Hepatocyte (in vitro differentiated cells): ENCODE measurements at regions not wholly inside any gene's neighbourhood (a gene's known extent, or its start where the extent isn't known, plus 50 kb on each side); places are given as distances from the start of the nearest gene placed in this dataset.
"Not testable (repeated sequence)": the region's sequence is repeated elsewhere in the genome, so short reads cannot be mapped to it uniquely, and the experiment has no call there.

Experiments
- EZH2 ChIP-seq: fragments of 200-600 bp; sonication (generic); IDR thresholded peaks from 2 replicates; pipeline ENCODE4 v1.6.1; 2016; ENCODE audit warnings: antibody characterized with exemption, mild to moderate bottlenecking, borderline replicate concordance
- TF ChIP-seq, protein P1 (sequence below): fragments of 200-600 bp; sonication (generic); IDR thresholded peaks from 2 replicates; pipeline ENCODE4 v1.5.1; 2016; ENCODE audit warnings: antibody characterized with exemption, mild to moderate bottlenecking; ENCODE audit not compliant: poor library complexity

DNA sequence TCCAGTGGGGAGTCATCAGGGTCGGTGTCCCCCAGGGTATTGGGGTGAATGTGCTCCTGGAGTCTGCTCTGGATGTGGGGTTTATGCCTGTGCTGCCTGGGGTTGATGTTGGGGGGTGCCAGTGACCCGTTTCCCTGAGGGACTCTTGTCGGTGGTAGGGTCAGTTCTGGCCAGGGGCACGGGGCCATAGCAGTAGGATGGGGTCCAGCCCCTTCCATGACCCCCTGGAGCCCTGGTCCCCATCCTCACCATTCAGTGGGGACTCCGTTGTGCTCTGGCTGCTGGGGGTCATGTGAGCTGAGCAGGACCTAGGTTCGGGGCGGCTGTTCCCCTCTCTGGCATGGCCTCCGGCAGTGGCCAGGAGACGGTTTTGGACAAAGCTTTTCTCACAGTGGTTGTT, 530.8 kb downstream of the GOLGA6L6 start:
- TF ChIP-seq, protein P1, sequence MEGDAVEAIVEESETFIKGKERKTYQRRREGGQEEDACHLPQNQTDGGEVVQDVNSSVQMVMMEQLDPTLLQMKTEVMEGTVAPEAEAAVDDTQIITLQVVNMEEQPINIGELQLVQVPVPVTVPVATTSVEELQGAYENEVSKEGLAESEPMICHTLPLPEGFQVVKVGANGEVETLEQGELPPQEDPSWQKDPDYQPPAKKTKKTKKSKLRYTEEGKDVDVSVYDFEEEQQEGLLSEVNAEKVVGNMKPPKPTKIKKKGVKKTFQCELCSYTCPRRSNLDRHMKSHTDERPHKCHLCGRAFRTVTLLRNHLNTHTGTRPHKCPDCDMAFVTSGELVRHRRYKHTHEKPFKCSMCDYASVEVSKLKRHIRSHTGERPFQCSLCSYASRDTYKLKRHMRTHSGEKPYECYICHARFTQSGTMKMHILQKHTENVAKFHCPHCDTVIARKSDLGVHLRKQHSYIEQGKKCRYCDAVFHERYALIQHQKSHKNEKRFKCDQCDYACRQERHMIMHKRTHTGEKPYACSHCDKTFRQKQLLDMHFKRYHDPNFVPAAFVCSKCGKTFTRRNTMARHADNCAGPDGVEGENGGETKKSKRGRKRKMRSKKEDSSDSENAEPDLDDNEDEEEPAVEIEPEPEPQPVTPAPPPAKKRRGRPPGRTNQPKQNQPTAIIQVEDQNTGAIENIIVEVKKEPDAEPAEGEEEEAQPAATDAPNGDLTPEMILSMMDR, result not testable (repeated sequence)
- not testable (repeated sequence) for TF ChIP-seq EZH2
